ENCODE measurements at regions not wholly inside any gene's neighbourhood (a gene's known extent, or its start where the extent isn't known, plus 50 kb on each side); places are given as distances from the start of the nearest gene placed in this dataset.

- in situ Hi-C loops (cut with MboI; ENCODE audit: low sequenced_read_pairs in 4 of 4) = loop anchor here in 2 of 4 donors (25.0 kb wide), 2 partner anchors 483 to 1358 kb away; no protein-coding TSS in a partner anchor
Observed at GRCh38 chr11:116695657-116696254, 77.0 kb downstream of the BUD13 start.

DNA sequence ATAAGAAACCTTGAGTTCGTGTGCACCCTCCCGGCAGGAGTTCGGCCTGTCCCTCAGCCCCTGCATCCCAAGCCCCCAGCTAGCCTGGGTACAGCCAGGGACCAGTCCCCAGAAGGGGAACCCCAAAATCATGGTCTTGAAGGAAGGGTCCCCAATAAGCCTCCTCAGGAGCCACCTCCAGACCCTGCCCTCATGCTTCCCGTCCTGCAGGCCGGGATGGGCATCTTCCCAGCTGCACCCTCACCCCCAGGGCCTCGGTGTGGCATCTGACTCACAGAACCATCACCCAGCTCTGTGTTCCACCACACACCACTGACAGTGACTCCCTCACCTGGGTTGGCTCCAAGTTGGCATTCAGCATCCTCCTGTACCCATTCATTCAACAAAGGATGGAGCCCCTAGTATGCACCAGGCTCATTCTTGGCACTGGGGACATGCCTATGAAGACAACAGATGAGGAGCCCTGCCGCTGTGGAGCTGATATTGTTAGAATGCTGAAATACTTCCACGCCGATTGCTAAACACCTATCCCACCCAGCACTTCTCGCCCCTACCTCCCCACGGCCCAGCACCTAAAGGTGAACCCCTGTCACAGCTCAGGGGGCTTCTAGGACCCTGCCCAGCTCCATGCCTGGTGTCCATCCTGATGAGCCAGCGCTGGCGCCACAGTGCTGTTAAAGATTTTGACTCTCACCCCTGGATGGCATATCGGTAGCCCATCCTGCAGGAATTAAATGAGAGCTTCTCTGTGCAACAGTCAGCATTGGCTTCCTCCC is 77.8 kb downstream of the BUD13 start:
- TF ChIP-seq POLR2A (IDR thresholded peaks at IDR 0.05) = no peak
- no peak for TF ChIP-seq CTCF (IDR thresholded peaks at IDR 0.05 in 4 of 5, conservative IDR thresholded peaks at IDR 0.05 in 1 of 5)
- no peaks in the 10 kb centered on the region for H3K27me3 ChIP-seq
- H3K36me3 ChIP-seq = no peaks in the 10 kb centered on the region
- in situ Hi-C loops (cut with MboI; ENCODE audit: low sequenced_read_pairs in 4 of 4) = loop anchor here in 2 of 4 donors (25.0 kb wide), 2 partner anchors 483 to 1358 kb away; no protein-coding TSS in a partner anchor
- H3K4me1 ChIP-seq = no peaks in the 10 kb centered on the region
- H3K9me3 ChIP-seq = no peaks in the 10 kb centered on the region
- no peak overlapping the region for H3K27ac ChIP-seq
- intact Hi-C loops (cut with DNase I; ENCODE audit: low total_unique reads) = loop anchor here (5.0 kb wide), 1 partner anchor 243 kb away; no protein-coding TSS in a partner anchor
- no peak overlapping the region for H3K4me3 ChIP-seq
- DNase-seq (no peak), ATAC-seq (no peak)

More at GRCh38 chr11:116695657-116696254, 77.0 kb downstream of the BUD13 start:
- intact Hi-C loops (cut with DNase I; ENCODE audit: low total_unique reads) = no loop called here
- ATAC-seq (no peak), DNase-seq (no peak)
- Histone ChIP-seq H3K4me1 (no peaks in the 10 kb centered on the region), H3K9me3 (no peaks in the 10 kb centered on the region), H3K36me3 (no peaks in the 10 kb centered on the region), H3K27me3 (no peaks in the 10 kb centered on the region), H3K4me3 (no peak overlapping the region), H3K27ac (no peak overlapping the region)
- TF ChIP-seq POLR2A (IDR thresholded peaks at IDR 0.05) (no peak), CTCF (IDR thresholded peaks at IDR 0.05 in 4 of 5, conservative IDR thresholded peaks at IDR 0.05 in 1 of 5) (no peak)

- DNase-seq (no peak), ATAC-seq (no peak)
- intact Hi-C loops (cut with DNase I; ENCODE audit: low total_unique reads) = loop anchor here (5.0 kb wide), 1 partner anchor 242 kb away; no protein-coding TSS in a partner anchor
- in situ Hi-C loops (cut with MboI; ENCODE audit: low sequenced_read_pairs in 4 of 4) = loop anchor here in 2 of 4 donors (25.0 kb wide), 2 partner anchors 482 to 1357 kb away; no protein-coding TSS in a partner anchor
- no peaks in the 10 kb centered on the region for H3K27me3 ChIP-seq
- no peaks in the 10 kb centered on the region for H3K9me3 ChIP-seq
- no peaks in the 10 kb centered on the region for H3K4me1 ChIP-seq
- TF ChIP-seq CTCF (IDR thresholded peaks at IDR 0.05 in 4 of 5, conservative IDR thresholded peaks at IDR 0.05 in 1 of 5) = no peak
- TF ChIP-seq POLR2A (IDR thresholded peaks at IDR 0.05) = no peak
- H3K27ac ChIP-seq = no peak overlapping the region
- no peaks in the 10 kb centered on the region for H3K36me3 ChIP-seq
- no peak overlapping the region for H3K4me3 ChIP-seq
Observed at GRCh38 chr11:116694349-116694725, 78.5 kb downstream of the BUD13 start.

DNA sequence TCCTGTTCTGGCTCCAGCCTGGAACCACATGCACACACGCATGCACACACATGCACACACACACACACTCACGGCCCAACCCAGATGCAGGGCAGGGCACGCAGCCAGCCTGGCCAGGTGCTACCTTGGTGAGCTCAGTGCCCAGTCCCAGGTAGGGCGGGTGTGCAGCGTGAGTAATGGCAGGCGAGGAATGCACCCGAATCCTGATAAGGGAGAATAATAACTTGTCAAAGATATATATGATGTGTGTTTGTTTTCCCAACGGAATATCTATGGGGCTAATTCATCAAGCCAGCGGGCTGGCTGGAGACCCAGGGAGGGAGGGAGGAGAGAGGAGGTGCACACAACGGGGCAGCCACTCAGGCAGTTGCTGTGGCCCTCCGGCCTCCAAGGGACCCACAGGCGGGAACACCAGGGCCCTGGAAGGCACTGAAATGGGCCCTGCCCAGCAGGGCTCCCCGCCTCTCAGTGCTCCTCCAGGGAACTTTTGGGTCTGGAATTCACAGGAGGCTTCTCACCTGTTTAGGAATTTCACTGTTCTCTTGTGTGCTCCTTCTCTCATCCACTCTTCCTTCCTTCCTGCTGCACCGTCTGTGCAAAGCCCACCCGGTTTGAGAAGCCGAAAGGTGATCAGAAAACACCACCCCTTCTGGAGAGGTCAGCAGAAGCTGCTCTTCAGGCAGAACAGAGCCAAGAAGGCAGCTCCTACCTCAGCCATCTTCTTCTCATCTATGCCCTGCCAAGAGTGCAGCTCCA is 79.0 kb downstream of the BUD13 start:
- no peaks in the 10 kb centered on the region for H3K27me3 ChIP-seq
- no peak for TF ChIP-seq POLR2A (IDR thresholded peaks at IDR 0.05)
- TF ChIP-seq CTCF (IDR thresholded peaks at IDR 0.05 in 4 of 5, conservative IDR thresholded peaks at IDR 0.05 in 1 of 5) = no peak
- in situ Hi-C loops (cut with MboI; ENCODE audit: low sequenced_read_pairs in 4 of 4) (loop anchor here in 2 of 4 donors (25.0 kb wide), 2 partner anchors 481 to 1356 kb away; no protein-coding TSS in a partner anchor), intact Hi-C loops (cut with DNase I; ENCODE audit: low total_unique reads) (loop anchor here (5.0 kb wide), 1 partner anchor 241 kb away; no protein-coding TSS in a partner anchor)
- ATAC-seq = no peak
- no peaks in the 10 kb centered on the region for H3K4me1 ChIP-seq
- no peak for DNase-seq
- no peaks in the 10 kb centered on the region for H3K36me3 ChIP-seq
- H3K4me3 ChIP-seq = no peak overlapping the region
- H3K9me3 ChIP-seq = no peaks in the 10 kb centered on the region
- no peak overlapping the region for H3K27ac ChIP-seq

Measured in gastrocnemius medialis (tissue), 4 donors.